Panc1 (cell line): ENCODE measurements at regions not wholly inside any gene's neighbourhood (a gene's known extent, or its start where the extent isn't known, plus 50 kb on each side); places are given as distances from the start of the nearest gene placed in this dataset.

Source experiments
- ATAC-seq: fragments of 200-7000 bp; cut with Tn5 transposase; 2 replicates; pipeline ENCODE4 v1.9.1; 2020; ENCODE audit warnings: mild to moderate bottlenecking, moderate library complexity
- BruUV-seq: library from RNA; stranded (reverse); fragments of 400-500 nt; replicated peaks from 2 replicates; lab custom pipeline; 2021; lab: Mats Ljungman, UMichigan
- CTCF ChIA-PET: fragments of 300-600 bp; sonication (Branson Sonifier 250); formaldehyde crosslinking; loops from one replicate; lab custom pipeline; 2022; ENCODE audit warnings: antibody characterized with exemption; lab: Charles Lee
- POLR2A ChIA-PET: fragments of 300-600 bp; sonication (Branson Sonifier 250); formaldehyde crosslinking; loops from one replicate; lab custom pipeline; 2022; ENCODE audit warnings: antibody characterized with exemption; lab: Charles Lee
- DNase-seq: peaks from one replicate; pipeline ENCODE4 v3.0.0-alpha.2; 2010; ENCODE audit warnings: low read depth, low spot score
- H3K27ac ChIP-seq: 2 replicates; pipeline ENCODE4 v1.5.1; 2011; ENCODE audit warnings: mild to moderate bottlenecking, low read length, inconsistent platforms
- H3K27me3 ChIP-seq: fragments of 200-500 bp; sonication (Bioruptor generic); 2 replicates; pipeline ENCODE4 v1.6.0; 2014; ENCODE audit warnings: low read length, inconsistent platforms; ENCODE audit not compliant: control insufficient read depth, insufficient read depth
- H3K36me3 ChIP-seq: fragments of 200-500 bp; sonication (Bioruptor generic); 2 replicates; pipeline ENCODE4 v1.5.1; 2014; ENCODE audit warnings: inconsistent platforms, mild to moderate bottlenecking, low read length, moderate library complexity; ENCODE audit not compliant: control insufficient read depth, insufficient read depth
- H3K4me1 ChIP-seq: 2 replicates; pipeline ENCODE4 v1.5.1; 2011; ENCODE audit warnings: inconsistent platforms, mild to moderate bottlenecking, low read length, moderate library complexity; ENCODE audit not compliant: control insufficient read depth, insufficient read depth
- H3K4me3 ChIP-seq, 2 experiments: 2 replicates each; pipeline ENCODE4 v1.5.1; 2011 to 2012; ENCODE audit warnings: low read depth in 2 of 2, low read length in 2 of 2, mild to moderate bottlenecking in 2 of 2, inconsistent platforms in 1 of 2, moderate library complexity in 1 of 2
- H3K9me3 ChIP-seq: fragments of 200-500 bp; sonication (Bioruptor generic); 2 replicates; pipeline ENCODE4 v1.5.1; 2014; ENCODE audit warnings: low read depth, mild to moderate bottlenecking, inconsistent platforms, low read length, moderate library complexity; ENCODE audit not compliant: control insufficient read depth, insufficient read depth
- CTCF ChIP-seq: fragments of 450-650 bp; IDR thresholded peaks from 2 replicates; pipeline ENCODE4 v1.5.1; 2017; ENCODE audit warnings: mild to moderate bottlenecking
- POLR2AphosphoS5 ChIP-seq: IDR thresholded peaks from 2 replicates; pipeline ENCODE4 v1.6.1; 2012; ENCODE audit warnings: mild to moderate bottlenecking, low read depth, low read length, moderate library complexity
- REST ChIP-seq, 2 experiments: IDR thresholded peaks; 2 replicates each; pipeline ENCODE4 v1.6.1; 2011 to 2012; ENCODE audit warnings: low read depth in 2 of 2, control low read depth in 1 of 2, low read length in 1 of 2, mild to moderate bottlenecking in 1 of 2, moderate library complexity in 1 of 2; ENCODE audit not compliant: insufficient read depth in 1 of 2
- SIN3A ChIP-seq: IDR thresholded peaks from 2 replicates; pipeline ENCODE4 v1.6.1; 2012; ENCODE audit warnings: low read depth, mild to moderate bottlenecking, low read length, moderate library complexity, borderline replicate concordance; ENCODE audit not compliant: insufficient read depth
- TCF7L2 ChIP-seq: IDR thresholded peaks from 2 replicates; pipeline ENCODE4 v1.6.1; 2011; ENCODE audit warnings: mild to moderate bottlenecking, low read depth, low read length, inconsistent platforms
- in situ Hi-C: cut with HindIII; loops from 2 replicates; pipeline ENCODE4 v1.10.0; 2016; ENCODE audit warnings: low sequenced_read_pairs, low pct_unique_long_range_greater_than_20kb
- intact Hi-C: fragments of 100-400 bp; cut with micrococcal nuclease; formaldehyde crosslinking; loops from one replicate; pipeline ENCODE4 v1.10.0; 2022; ENCODE audit not compliant: unreplicated experiment

GRCh38 chr4:15353207-15353606, 74.6 kb upstream of the C1QTNF7 start:
- TF ChIP-seq CTCF (no peak), REST (IDR thresholded peaks at IDR 0.05; ENCODE audit: insufficient read depth in 1 of 2, low read depth in 2 of 2, low read length in 1 of 2) (no peak), SIN3A (no peak), POLR2AphosphoS5 (no peak), TCF7L2 (no peak)
- Histone ChIP-seq H3K27me3 (no peaks in the 10 kb centered on the region), H3K4me1 (no peaks in the 10 kb centered on the region), H3K27ac (no peak overlapping the region), H3K36me3 (no peaks in the 10 kb centered on the region), H3K4me3 (no peak overlapping the region), H3K9me3 (no peaks in the 10 kb centered on the region)
- ChIA-PET POLR2A (no interaction called here), CTCF (no interaction called here)
- ATAC-seq (no peak), DNase-seq (no peak)
- in situ Hi-C loops = no loop called here
- intact Hi-C loops = no loop called here
- BruUV-seq = no TSS peak

- intact Hi-C loops = no loop called here
- ChIA-PET CTCF (no interaction called here), POLR2A (no interaction called here)
- ATAC-seq (no peak), DNase-seq (no peak)
- Histone ChIP-seq H3K4me1 (no peaks in the 10 kb centered on the region), H3K36me3 (no peaks in the 10 kb centered on the region), H3K27me3 (no peaks in the 10 kb centered on the region), H3K4me3 (no peak overlapping the region), H3K27ac (no peak overlapping the region), H3K9me3 (no peaks in the 10 kb centered on the region)
- BruUV-seq = no TSS peak
- in situ Hi-C loops = no loop called here
- TF ChIP-seq POLR2AphosphoS5 = no peak
- no peak for TF ChIP-seq TCF7L2
Measured at GRCh38 chr4:15354371-15355297, 73.2 kb upstream of the C1QTNF7 start.

GRCh38 chr4:15361529-15361928, 66.3 kb upstream of the C1QTNF7 start:
- Histone ChIP-seq H3K4me3 (no peak overlapping the region), H3K9me3 (no peaks in the 10 kb centered on the region), H3K27ac (no peak overlapping the region), H3K36me3 (no peaks in the 10 kb centered on the region), H3K27me3 (no peaks in the 10 kb centered on the region), H3K4me1 (no peaks in the 10 kb centered on the region)
- in situ Hi-C loops (no loop called here), intact Hi-C loops (no loop called here)
- TF ChIP-seq CTCF (no peak), TCF7L2 (no peak), POLR2AphosphoS5 (no peak), SIN3A (no peak), REST (IDR thresholded peaks at IDR 0.05; ENCODE audit: insufficient read depth in 1 of 2, low read depth in 2 of 2, low read length in 1 of 2) (no peak)
- BruUV-seq = no TSS peak
- ChIA-PET POLR2A (no interaction called here), CTCF (no interaction called here)
- DNase-seq (no peak), ATAC-seq (no peak)
